ENCODE measurements at regions not wholly inside any gene's neighbourhood (a gene's known extent, or its start where the extent isn't known, plus 50 kb on each side); places are given as distances from the start of the nearest gene placed in this dataset.
"Not testable (repeated sequence)": the region's sequence is repeated elsewhere in the genome, so short reads cannot be mapped to it uniquely, and the experiment has no call there.

GRCh38 chr16:27657811-27658210 lies 107.9 kb downstream of the KATNIP start:
- WGBS, 2 experiments (ENCODE audit: insufficient coverage in 2 of 2) = 91 to 94% methylated on average over 5 of the region's 6 CpGs
- Histone ChIP-seq H3K4me1 (ENCODE audit: control insufficient read depth, insufficient read depth, low read length, poor library complexity, severe bottlenecking) (no peaks in the 10 kb centered on the region), H3K36me3 (ENCODE audit: control insufficient read depth, insufficient read depth, low read length) (peaks cover 20% of the 10 kb centered on the region), H3K9me3 (ENCODE audit: control insufficient read depth, low read length) (no peaks in the 10 kb centered on the region), H3K4me3 (ENCODE audit: extremely low read depth, insufficient read depth, low read length, poor library complexity, severe bottlenecking) (no peak overlapping the region), H3K27ac (ENCODE audit: low read depth, low read length, severe bottlenecking) (no peak overlapping the region)

GRCh38 chr16:27660507-27660906 lies 110.6 kb downstream of the KATNIP start:
- 67 to 93% methylated on average over 1 of the region's 4 CpGs for WGBS, 2 experiments (ENCODE audit: insufficient coverage in 2 of 2)
- no peak overlapping the region for H3K4me3 ChIP-seq (ENCODE audit: extremely low read depth, insufficient read depth, low read length, poor library complexity, severe bottlenecking)
- peaks cover 15% of the 10 kb centered on the region for H3K36me3 ChIP-seq (ENCODE audit: control insufficient read depth, insufficient read depth, low read length)
- no peak overlapping the region for H3K27ac ChIP-seq (ENCODE audit: low read depth, low read length, severe bottlenecking)
- H3K4me1 ChIP-seq (ENCODE audit: control insufficient read depth, insufficient read depth, low read length, poor library complexity, severe bottlenecking) = no peaks in the 10 kb centered on the region
- no peaks in the 10 kb centered on the region for H3K9me3 ChIP-seq (ENCODE audit: control insufficient read depth, low read length)

GRCh38 chr16:27663235-27663634 lies 113.3 kb downstream of the KATNIP start:
- not testable (repeated sequence) for H3K4me1 ChIP-seq (ENCODE audit: control insufficient read depth, insufficient read depth, low read length, poor library complexity, severe bottlenecking); H3K9me3 ChIP-seq (ENCODE audit: control insufficient read depth, low read length); H3K36me3 ChIP-seq (ENCODE audit: control insufficient read depth, insufficient read depth, low read length); H3K4me3 ChIP-seq (ENCODE audit: extremely low read depth, insufficient read depth, low read length, poor library complexity, severe bottlenecking); H3K27ac ChIP-seq (ENCODE audit: low read depth, low read length, severe bottlenecking)
- 87 to 98% methylated on average over 5 of the region's 7 CpGs for WGBS, 2 experiments (ENCODE audit: insufficient coverage in 2 of 2)

GRCh38 chr16:27665881-27666280 lies 115.9 kb downstream of the KATNIP start:
- Histone ChIP-seq H3K27ac (ENCODE audit: low read depth, low read length, severe bottlenecking) (no peak overlapping the region), H3K4me3 (ENCODE audit: extremely low read depth, insufficient read depth, low read length, poor library complexity, severe bottlenecking) (no peak overlapping the region), H3K4me1 (ENCODE audit: control insufficient read depth, insufficient read depth, low read length, poor library complexity, severe bottlenecking) (no peaks in the 10 kb centered on the region), H3K36me3 (ENCODE audit: control insufficient read depth, insufficient read depth, low read length) (peaks cover 4% of the 10 kb centered on the region), H3K9me3 (ENCODE audit: control insufficient read depth, low read length) (no peaks in the 10 kb centered on the region)

GRCh38 chr16:27670071-27670810 lies 120.3 kb downstream of the KATNIP start:
- no peaks in the 10 kb centered on the region for H3K9me3 ChIP-seq (ENCODE audit: control insufficient read depth, low read length)
- H3K4me1 ChIP-seq (ENCODE audit: control insufficient read depth, insufficient read depth, low read length, poor library complexity, severe bottlenecking) = no peaks in the 10 kb centered on the region
- H3K36me3 ChIP-seq (ENCODE audit: control insufficient read depth, insufficient read depth, low read length) = peaks cover 8% of the 10 kb centered on the region
- H3K4me3 ChIP-seq (ENCODE audit: extremely low read depth, insufficient read depth, low read length, poor library complexity, severe bottlenecking) = no peak overlapping the region
- H3K27ac ChIP-seq (ENCODE audit: low read depth, low read length, severe bottlenecking) = no peak overlapping the region
- WGBS, 2 experiments (ENCODE audit: insufficient coverage in 2 of 2) = 93 to 100% methylated on average over 3 of the region's 8 CpGs

- H3K9me3 ChIP-seq (ENCODE audit: control insufficient read depth, low read length) = no peaks in the 10 kb centered on the region
- H3K4me1 ChIP-seq (ENCODE audit: control insufficient read depth, insufficient read depth, low read length, poor library complexity, severe bottlenecking) = no peaks in the 10 kb centered on the region
- no peak overlapping the region for H3K4me3 ChIP-seq (ENCODE audit: extremely low read depth, insufficient read depth, low read length, poor library complexity, severe bottlenecking)
- peaks cover 8% of the 10 kb centered on the region for H3K36me3 ChIP-seq (ENCODE audit: control insufficient read depth, insufficient read depth, low read length)
- no peak overlapping the region for H3K27ac ChIP-seq (ENCODE audit: low read depth, low read length, severe bottlenecking)
- WGBS, 2 experiments (ENCODE audit: insufficient coverage in 2 of 2) = 90 to 100% methylated on average over 6 of the region's 8 CpGs
Observed at GRCh38 chr16:27671410-27671809, 121.5 kb downstream of the KATNIP start.

GRCh38 chr16:27676839-27677238 lies 126.9 kb downstream of the KATNIP start:
- Histone ChIP-seq H3K27ac (ENCODE audit: low read depth, low read length, severe bottlenecking) (no peak overlapping the region), H3K4me1 (ENCODE audit: control insufficient read depth, insufficient read depth, low read length, poor library complexity, severe bottlenecking) (peaks cover 3% of the 10 kb centered on the region), H3K4me3 (ENCODE audit: extremely low read depth, insufficient read depth, low read length, poor library complexity, severe bottlenecking) (no peak overlapping the region), H3K36me3 (ENCODE audit: control insufficient read depth, insufficient read depth, low read length) (peaks cover 29% of the 10 kb centered on the region), H3K9me3 (ENCODE audit: control insufficient read depth, low read length) (no peaks in the 10 kb centered on the region)
- WGBS, 2 experiments (ENCODE audit: insufficient coverage in 2 of 2) = 94 to 100% methylated on average over 2 of the region's 4 CpGs

- H3K27ac ChIP-seq (ENCODE audit: low read depth, low read length, severe bottlenecking) = no peak overlapping the region
- no peaks in the 10 kb centered on the region for H3K9me3 ChIP-seq (ENCODE audit: control insufficient read depth, low read length)
- H3K4me3 ChIP-seq (ENCODE audit: extremely low read depth, insufficient read depth, low read length, poor library complexity, severe bottlenecking) = no peak overlapping the region
- 92% methylated on average over 2 of the region's 3 CpGs; no CpG with 5 or more reads in 1 of the 2 experiments for WGBS, 2 experiments (ENCODE audit: insufficient coverage in 2 of 2)
- H3K4me1 ChIP-seq (ENCODE audit: control insufficient read depth, insufficient read depth, low read length, poor library complexity, severe bottlenecking) = peaks cover 3% of the 10 kb centered on the region
- peaks cover 33% of the 10 kb centered on the region for H3K36me3 ChIP-seq (ENCODE audit: control insufficient read depth, insufficient read depth, low read length)
Observed at GRCh38 chr16:27677263-27677662, 127.3 kb downstream of the KATNIP start.

GRCh38 chr16:27678955-27679354 lies 129.0 kb downstream of the KATNIP start:
- Histone ChIP-seq H3K4me1 (ENCODE audit: control insufficient read depth, insufficient read depth, low read length, poor library complexity, severe bottlenecking) (peaks cover 3% of the 10 kb centered on the region), H3K9me3 (ENCODE audit: control insufficient read depth, low read length) (no peaks in the 10 kb centered on the region), H3K4me3 (ENCODE audit: extremely low read depth, insufficient read depth, low read length, poor library complexity, severe bottlenecking) (no peak overlapping the region), H3K36me3 (ENCODE audit: control insufficient read depth, insufficient read depth, low read length) (peaks cover 43% of the 10 kb centered on the region), H3K27ac (ENCODE audit: low read depth, low read length, severe bottlenecking) (no peak overlapping the region)
- WGBS, 2 experiments (ENCODE audit: insufficient coverage in 2 of 2) = 98 to 100% methylated on average over 2 to 3 of the region's 3 CpGs

- 85 to 98% methylated on average over 6 to 7 of the region's 7 CpGs for WGBS, 2 experiments (ENCODE audit: insufficient coverage in 2 of 2)
- no peaks in the 10 kb centered on the region for H3K9me3 ChIP-seq (ENCODE audit: control insufficient read depth, low read length)
- peaks cover 36% of the 10 kb centered on the region for H3K36me3 ChIP-seq (ENCODE audit: control insufficient read depth, insufficient read depth, low read length)
Observed at GRCh38 chr16:27679899-27680298, 130.0 kb downstream of the KATNIP start.

GRCh38 chr16:27681681-27682080 lies 131.7 kb downstream of the KATNIP start:
- H3K9me3 ChIP-seq (ENCODE audit: control insufficient read depth, low read length) = no peaks in the 10 kb centered on the region
- peaks cover 3% of the 10 kb centered on the region for H3K4me1 ChIP-seq (ENCODE audit: control insufficient read depth, insufficient read depth, low read length, poor library complexity, severe bottlenecking)
- WGBS, 2 experiments (ENCODE audit: insufficient coverage in 2 of 2) = 95 to 100% methylated on average over 4 of the region's 5 CpGs
- H3K4me3 ChIP-seq (ENCODE audit: extremely low read depth, insufficient read depth, low read length, poor library complexity, severe bottlenecking) = no peak overlapping the region
- peaks cover 36% of the 10 kb centered on the region for H3K36me3 ChIP-seq (ENCODE audit: control insufficient read depth, insufficient read depth, low read length)
- no peak overlapping the region for H3K27ac ChIP-seq (ENCODE audit: low read depth, low read length, severe bottlenecking)

More at GRCh38 chr16:27679899-27680298, 130.0 kb downstream of the KATNIP start:
- Histone ChIP-seq H3K27ac (ENCODE audit: low read depth, low read length, severe bottlenecking) (no peak overlapping the region), H3K4me1 (ENCODE audit: control insufficient read depth, insufficient read depth, low read length, poor library complexity, severe bottlenecking) (peaks cover 3% of the 10 kb centered on the region), H3K4me3 (ENCODE audit: extremely low read depth, insufficient read depth, low read length, poor library complexity, severe bottlenecking) (no peak overlapping the region)
